H1 (cell line): ENCODE measurements at regions not wholly inside any gene's neighbourhood (a gene's known extent, or its start where the extent isn't known, plus 50 kb on each side); places are given as distances from the start of the nearest gene placed in this dataset.

Experiments used
- CTCF ChIA-PET: fragments of 300-600 bp; sonication (Branson Sonifier 250); formaldehyde crosslinking; loops from one replicate; lab custom pipeline; 2021; ENCODE audit not compliant: partially characterized antibody; lab: Charles Lee
- POLR2A ChIA-PET: fragments of 300-600 bp; sonication (Branson Sonifier 250); formaldehyde crosslinking; loops from one replicate; lab custom pipeline; 2021; ENCODE audit warnings: inconsistent platforms; ENCODE audit not compliant: partially characterized antibody; lab: Charles Lee
- DNase-seq, 2 experiments: peaks; one replicate each; pipeline versions ENCODE4 v3.0.0 to v3.0.0-alpha.2; 2010 to 2022; ENCODE audit warnings: low spot score in 2 of 2, low read depth in 1 of 2, mixed read lengths in 1 of 2
- FAIRE-seq: peaks from 2 replicates; lab custom pipeline; 2011; peaks lifted over from hg19 to GRCh38; lab: Jason Lieb, UNC
- H2AFZ ChIP-seq: 2 replicates; pipeline ENCODE4 v1.8.1; 2012; ENCODE audit warnings: low read length, inconsistent platforms
- H2AK5ac ChIP-seq: 2 replicates; pipeline ENCODE4 v1.6.1; 2013; ENCODE audit warnings: low read depth, low read length
- H2BK120ac ChIP-seq: replicated peaks from 2 replicates; pipeline ENCODE3; 2013; ENCODE audit warnings: low read depth, low read length, inconsistent platforms
- H2BK12ac ChIP-seq: 2 replicates; pipeline ENCODE4 v1.6.1; 2013; ENCODE audit warnings: low read depth, low read length
- H2BK15ac ChIP-seq: 2 replicates; pipeline ENCODE4 v1.6.1; 2013; ENCODE audit warnings: low read length
- H2BK20ac ChIP-seq: 2 replicates; pipeline ENCODE4 v1.6.1; 2013; ENCODE audit warnings: low read length
- H2BK5ac ChIP-seq: 2 replicates; pipeline ENCODE4 v1.6.1; 2013; ENCODE audit warnings: low read depth, low read length
- H3K14ac ChIP-seq: 2 replicates; pipeline ENCODE4 v1.6.1; 2013; ENCODE audit warnings: inconsistent platforms; ENCODE audit not compliant: insufficient read length
- H3K18ac ChIP-seq: 2 replicates; pipeline ENCODE4 v1.6.1; 2013; ENCODE audit warnings: low read length; ENCODE audit errors: extremely low read depth
- H3K23ac ChIP-seq: 2 replicates; pipeline ENCODE4 v1.6.1; 2013; ENCODE audit warnings: inconsistent platforms; ENCODE audit not compliant: insufficient read length
- H3K23me2 ChIP-seq: 2 replicates; pipeline ENCODE4 v1.6.1; 2013; ENCODE audit warnings: low read depth, low read length
- H3K27ac ChIP-seq: 2 replicates; pipeline ENCODE4 v1.6.1; 2011; ENCODE audit warnings: low read depth, low read length, inconsistent platforms
- H3K27me3 ChIP-seq, 4 experiments: replicated peaks in 1 of 4; 1 replicate in 1 of 4; 2 replicates in 3 of 4; pipeline versions ENCODE4 v1.6.1 to v1.8.1; 2011 to 2013; ENCODE audit warnings: low read length in 3 of 4, mild to moderate bottlenecking in 3 of 4, inconsistent platforms in 2 of 4, mixed read lengths in 2 of 4, moderate library complexity in 1 of 4; ENCODE audit not compliant: control insufficient read depth in 3 of 4, insufficient read depth in 3 of 4; ENCODE audit errors: extremely low read depth in 1 of 4
- H3K36me3 ChIP-seq, 4 experiments: 2 replicates each; pipeline versions ENCODE4 v1.6.1 to v1.8.1; 2011 to 2013; ENCODE audit warnings: mild to moderate bottlenecking in 4 of 4, low read length in 3 of 4, moderate library complexity in 2 of 4, control low read depth in 1 of 4, inconsistent platforms in 1 of 4; ENCODE audit not compliant: insufficient read depth in 4 of 4, control insufficient read depth in 2 of 4
- H3K4ac ChIP-seq: replicated peaks from 2 replicates; pipeline ENCODE3; 2013; ENCODE audit warnings: low read length, low read depth, mixed read lengths, inconsistent platforms; ENCODE audit not compliant: insufficient read length
- H3K4me1 ChIP-seq, 4 experiments: replicated peaks in 1 of 4; 1 replicate in 1 of 4; 2 replicates in 3 of 4; pipeline versions ENCODE4 v1.6.1 to v1.8.1; 2011 to 2013; ENCODE audit warnings: low read length in 3 of 4, inconsistent platforms in 2 of 4, mixed read lengths in 1 of 4; ENCODE audit not compliant: insufficient read depth in 4 of 4, control insufficient read depth in 3 of 4
- H3K4me2 ChIP-seq, 2 experiments: 2 replicates each; pipeline versions ENCODE4 v1.6.1 to v1.8.1; 2011 to 2013; ENCODE audit warnings: low read depth in 2 of 2, low read length in 2 of 2, control low read depth in 1 of 2, inconsistent platforms in 1 of 2, mild to moderate bottlenecking in 1 of 2; ENCODE audit not compliant: insufficient read depth in 1 of 2
- H3K4me3 ChIP-seq, 4 experiments: fragments of 200-600, 300-600 bp in 1 of 4; sonication (generic), shearing (Covaris generic), sonication (Bioruptor Twin) in 1 of 4; 2 replicates each; pipeline versions ENCODE4 v1.5.1 to v1.8.1; 2011 to 2016; ENCODE audit warnings: low read length in 4 of 4, low read depth in 3 of 4, control low read depth in 2 of 4, inconsistent platforms in 2 of 4, mild to moderate bottlenecking in 2 of 4, mixed read lengths in 1 of 4, moderate library complexity in 1 of 4; ENCODE audit not compliant: insufficient read depth in 2 of 4; ENCODE audit errors: extremely low read depth in 1 of 4
- H3K56ac ChIP-seq: replicated peaks from 2 replicates; pipeline ENCODE3; 2013; ENCODE audit warnings: low read depth, mild to moderate bottlenecking, mixed read lengths, low read length, inconsistent platforms; ENCODE audit not compliant: insufficient read length
- H3K79me1 ChIP-seq: 2 replicates; pipeline ENCODE4 v1.6.1; 2013; ENCODE audit warnings: low read depth, low read length, control low read depth
- H3K79me2 ChIP-seq, 2 experiments: 2 replicates each; pipeline versions ENCODE4 v1.6.1 to v1.8.1; 2012 to 2013; ENCODE audit warnings: low read length in 2 of 2, mild to moderate bottlenecking in 2 of 2, inconsistent platforms in 1 of 2; ENCODE audit not compliant: insufficient read depth in 2 of 2, control insufficient read depth in 1 of 2
- H3K9ac ChIP-seq, 4 experiments: replicated peaks in 1 of 4; 1 replicate in 1 of 4; 2 replicates in 3 of 4; pipeline versions ENCODE4 v1.6.1 to v1.8.1; 2011 to 2013; ENCODE audit warnings: low read depth in 3 of 4, low read length in 3 of 4, control low read depth in 2 of 4, mild to moderate bottlenecking in 2 of 4, moderate library complexity in 2 of 4, inconsistent platforms in 1 of 4; ENCODE audit errors: extremely low read depth in 1 of 4
- H3K9me3 ChIP-seq, 2 experiments: 2 replicates each; pipeline versions ENCODE4 v1.6.1 to v1.8.1; 2012 to 2013; ENCODE audit warnings: mild to moderate bottlenecking in 2 of 2, moderate library complexity in 2 of 2, control low read depth in 1 of 2, inconsistent platforms in 1 of 2, low read depth in 1 of 2, low read length in 1 of 2, mixed read lengths in 1 of 2; ENCODE audit not compliant: insufficient read depth in 2 of 2
- H4K20me1 ChIP-seq, 2 experiments: replicated peaks in 1 of 2; 2 replicates each; pipeline versions ENCODE3 to v1.8.1; 2011 to 2013; ENCODE audit warnings: inconsistent platforms in 2 of 2, low read length in 2 of 2, mild to moderate bottlenecking in 1 of 2; ENCODE audit not compliant: insufficient read depth in 2 of 2, control insufficient read depth in 1 of 2
- H4K5ac ChIP-seq: 2 replicates; pipeline ENCODE4 v1.6.1; 2013; ENCODE audit warnings: low read length, low read depth, mixed read lengths, inconsistent platforms; ENCODE audit not compliant: insufficient read length
- H4K8ac ChIP-seq: 2 replicates; pipeline ENCODE4 v1.8.0; 2013; ENCODE audit warnings: mild to moderate bottlenecking, moderate library complexity, low read length, inconsistent platforms; ENCODE audit not compliant: insufficient read depth; ENCODE audit errors: extremely low read depth
- H4K91ac ChIP-seq: replicated peaks from 2 replicates; pipeline ENCODE3; 2013; ENCODE audit warnings: low read length, mixed read lengths, inconsistent platforms; ENCODE audit not compliant: insufficient read length
- RAD21 ChIP-seq, 2 experiments: IDR thresholded peaks in 1 of 2; conservative IDR thresholded peaks in 1 of 2; 2 replicates each; pipeline ENCODE4 v1.6.1; 2011; ENCODE audit warnings: low read depth in 2 of 2, low read length in 2 of 2, improper control_type of control experiment in 1 of 2, inconsistent platforms in 1 of 2, mild to moderate bottlenecking in 1 of 2, moderate library complexity in 1 of 2
- SAP30 ChIP-seq: fragments of 300-600 bp; sonication (generic); IDR thresholded peaks from 2 replicates; pipeline ENCODE4 v1.7.1; 2012; ENCODE audit warnings: low read length, moderate library complexity, mild to moderate bottlenecking, inconsistent platforms; ENCODE audit not compliant: insufficient read depth, insufficient replicate concordance
- WGBS, 2 experiments: shearing (Covaris generic) in 1 of 2; methylation state at CpG; one replicate each; pipeline versions ENCODE4 v1.1.6 to v1.1.7; 2013 to 2015; ENCODE audit warnings: low lambda C conversion rate in 2 of 2, mixed read lengths in 2 of 2, inconsistent platforms in 1 of 2, low coverage in 1 of 2, missing lambda C conversion rate in 1 of 2; ENCODE audit not compliant: insufficient replicate concordance in 2 of 2, insufficient coverage in 1 of 2, insufficient read length in 1 of 2; ENCODE audit errors: extremely low coverage in 1 of 2, missing lambda C conversion rate in 1 of 2; 5-methylcytosine and 5-hydroxymethylcytosine counted together
- TF ChIP-seq, protein P1 (sequence below), 3 experiments: IDR thresholded peaks; 1 replicate in 2 of 3; 2 replicates in 1 of 3; pipeline versions ENCODE4 v1.5.1 to v1.6.1; 2011; ENCODE audit warnings: low read length in 3 of 3, mild to moderate bottlenecking in 3 of 3, inconsistent platforms in 2 of 3, low read depth in 1 of 3, moderate library complexity in 1 of 3; ENCODE audit not compliant: insufficient read depth in 1 of 3; ENCODE audit errors: control extremely low read depth in 1 of 3

GRCh38 chr18:1383465-1383864, 478.8 kb downstream of the ADCYAP1 start:
- no peaks in the 10 kb centered on the region for H3K36me3 ChIP-seq
- DNase-seq (no peak), FAIRE-seq (no peak)
- no peak overlapping the region for H2BK20ac ChIP-seq
- no peak overlapping the region for H2BK15ac ChIP-seq
- H3K79me1 ChIP-seq: no peaks in the 10 kb centered on the region
- 96% methylated on average over 3 of the region's 3 CpGs; no CpG with 5 or more reads in 1 of the 2 experiments for WGBS, 2 experiments
- H4K5ac ChIP-seq: no peak overlapping the region
- no peak overlapping the region for H3K4ac ChIP-seq
- ChIA-PET POLR2A (no interaction called here), CTCF (interaction anchor here (0.5 to 1.4 kb wide), 5 partner anchors 10 to 518 kb away, joined by 3 to 5 read pairs (median 3); no protein-coding TSS in a partner anchor)
- no peak overlapping the region for H4K91ac ChIP-seq
- H2AFZ ChIP-seq: no peak overlapping the region
- H3K9ac ChIP-seq: no peak overlapping the region
- no peak overlapping the region for H3K56ac ChIP-seq
- no peak overlapping the region for H2BK5ac ChIP-seq
- no peaks in the 10 kb centered on the region; the same call in 1 of the 2 replicates for H3K23me2 ChIP-seq
- no peak overlapping the region for H3K14ac ChIP-seq
- H3K27ac ChIP-seq: no peak overlapping the region
- H3K23ac ChIP-seq: no peak overlapping the region
- H3K9me3 ChIP-seq: no peaks in the 10 kb centered on the region
- H4K8ac ChIP-seq: no peak overlapping the region
- H2BK120ac ChIP-seq: no peak overlapping the region
- TF ChIP-seq RAD21 (IDR thresholded peaks at IDR 0.05 in 1 of 2, conservative IDR thresholded peaks at IDR 0.05 in 1 of 2; ENCODE audit: low read depth in 2 of 2, low read length in 2 of 2): peak; percentile 49 to 61
- no peak for TF ChIP-seq SAP30
- TF ChIP-seq, protein P1, sequence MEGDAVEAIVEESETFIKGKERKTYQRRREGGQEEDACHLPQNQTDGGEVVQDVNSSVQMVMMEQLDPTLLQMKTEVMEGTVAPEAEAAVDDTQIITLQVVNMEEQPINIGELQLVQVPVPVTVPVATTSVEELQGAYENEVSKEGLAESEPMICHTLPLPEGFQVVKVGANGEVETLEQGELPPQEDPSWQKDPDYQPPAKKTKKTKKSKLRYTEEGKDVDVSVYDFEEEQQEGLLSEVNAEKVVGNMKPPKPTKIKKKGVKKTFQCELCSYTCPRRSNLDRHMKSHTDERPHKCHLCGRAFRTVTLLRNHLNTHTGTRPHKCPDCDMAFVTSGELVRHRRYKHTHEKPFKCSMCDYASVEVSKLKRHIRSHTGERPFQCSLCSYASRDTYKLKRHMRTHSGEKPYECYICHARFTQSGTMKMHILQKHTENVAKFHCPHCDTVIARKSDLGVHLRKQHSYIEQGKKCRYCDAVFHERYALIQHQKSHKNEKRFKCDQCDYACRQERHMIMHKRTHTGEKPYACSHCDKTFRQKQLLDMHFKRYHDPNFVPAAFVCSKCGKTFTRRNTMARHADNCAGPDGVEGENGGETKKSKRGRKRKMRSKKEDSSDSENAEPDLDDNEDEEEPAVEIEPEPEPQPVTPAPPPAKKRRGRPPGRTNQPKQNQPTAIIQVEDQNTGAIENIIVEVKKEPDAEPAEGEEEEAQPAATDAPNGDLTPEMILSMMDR (IDR thresholded peaks at IDR 0.05; ENCODE audit: control extremely low read depth in 1 of 3, insufficient read depth in 1 of 3, low read depth in 1 of 3, low read length in 3 of 3): peak; percentile 56 to 69 (median 62)
- H3K18ac ChIP-seq: no peak overlapping the region
- no peaks in the 10 kb centered on the region for H4K20me1 ChIP-seq
- no peak overlapping the region for H3K4me3 ChIP-seq
- no peaks in the 10 kb centered on the region for H3K79me2 ChIP-seq
- no peaks in the 10 kb centered on the region for H3K27me3 ChIP-seq
- H3K4me1 ChIP-seq: no peaks in the 10 kb centered on the region
- no peak overlapping the region for H2AK5ac ChIP-seq
- H3K4me2 ChIP-seq: no peak overlapping the region
- no peak overlapping the region for H2BK12ac ChIP-seq
